ENCODE measurements at regions not wholly inside any gene's neighbourhood (a gene's known extent, or its start where the extent isn't known, plus 50 kb on each side); places are given as distances from the start of the nearest gene placed in this dataset.

DNA sequence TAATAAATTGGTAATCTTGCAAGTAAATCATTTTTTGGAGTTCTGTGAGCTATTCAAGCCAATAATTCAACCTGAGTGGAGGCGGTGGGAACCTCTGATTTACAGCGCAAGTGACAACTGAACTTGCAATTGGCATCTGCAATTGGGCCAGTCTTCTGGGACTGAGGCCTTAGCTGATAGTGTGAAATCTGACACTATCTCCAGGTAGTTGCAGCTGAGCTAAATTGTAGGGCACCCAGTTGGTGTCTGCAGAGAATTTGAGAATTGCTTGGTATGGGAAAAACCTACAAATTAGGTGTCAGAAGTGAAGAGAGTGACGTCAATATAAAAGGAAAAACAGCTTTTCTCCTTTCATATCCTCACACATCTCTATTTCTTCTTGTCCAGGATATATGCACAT, 1633.6 kb upstream of the GOT2 start:
- Histone ChIP-seq H3K79me2 (ENCODE audit: insufficient read depth) (no peaks in the 10 kb centered on the region), H3K4me2 (no peak overlapping the region), H3K9me3 (no peaks in the 10 kb centered on the region), H3K4me1 (ENCODE audit: control insufficient read depth in 1 of 2, insufficient read depth in 2 of 2, low read depth in 1 of 2, low read length in 1 of 2) (no peaks in the 10 kb centered on the region; a peak in 1 of 4 replicates), H3K9me2 (no peaks in the 10 kb centered on the region), H3K4me3 (ENCODE audit: low read depth in 2 of 2, low read length in 1 of 2) (no peak overlapping the region), H3K9ac (no peak overlapping the region), H4K20me1 (ENCODE audit: insufficient read depth) (no peaks in the 10 kb centered on the region), H2AFZ (ENCODE audit: low read depth) (no peak overlapping the region), H3F3A (replicated peaks; ENCODE audit: insufficient read depth) (no peaks in the 10 kb centered on the region), H3K27ac (ENCODE audit: low read depth in 2 of 2, low read length in 1 of 2) (no peak overlapping the region), H3K27me3 (ENCODE audit: insufficient read depth) (no peaks in the 10 kb centered on the region), H3K36me3 (replicated peaks in 1 of 2; ENCODE audit: control insufficient read depth in 1 of 2, insufficient read depth in 2 of 2, low read length in 1 of 2) (no peaks in the 10 kb centered on the region)
- DNase-seq = no peak
- CTCF ChIA-PET = no interaction called here
- POLR2A ChIA-PET = no interaction called here
- no peak for TF ChIP-seq GATA2 (CRISPR knock-in tag; IDR thresholded peaks at IDR 0.05)
- TF ChIP-seq FOXM1 (IDR thresholded peaks at IDR 0.05; ENCODE audit: low read depth) = no peak
- no peak for TF ChIP-seq TEAD4 (IDR thresholded peaks at IDR 0.05; ENCODE audit: borderline replicate concordance, insufficient read depth)
- TF ChIP-seq, protein P1, sequence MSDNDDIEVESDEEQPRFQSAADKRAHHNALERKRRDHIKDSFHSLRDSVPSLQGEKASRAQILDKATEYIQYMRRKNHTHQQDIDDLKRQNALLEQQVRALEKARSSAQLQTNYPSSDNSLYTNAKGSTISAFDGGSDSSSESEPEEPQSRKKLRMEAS (IDR thresholded peaks at IDR 0.05; ENCODE audit: low read depth) = no peak
- no peak for TF ChIP-seq EP300 (IDR thresholded peaks at IDR 0.05; ENCODE audit: borderline replicate concordance in 1 of 2, low read depth in 1 of 2, low read length in 1 of 2)
- TF ChIP-seq RFX5 (IDR thresholded peaks at IDR 0.05; ENCODE audit: low read length) = no peak
- TF ChIP-seq, protein P2, sequence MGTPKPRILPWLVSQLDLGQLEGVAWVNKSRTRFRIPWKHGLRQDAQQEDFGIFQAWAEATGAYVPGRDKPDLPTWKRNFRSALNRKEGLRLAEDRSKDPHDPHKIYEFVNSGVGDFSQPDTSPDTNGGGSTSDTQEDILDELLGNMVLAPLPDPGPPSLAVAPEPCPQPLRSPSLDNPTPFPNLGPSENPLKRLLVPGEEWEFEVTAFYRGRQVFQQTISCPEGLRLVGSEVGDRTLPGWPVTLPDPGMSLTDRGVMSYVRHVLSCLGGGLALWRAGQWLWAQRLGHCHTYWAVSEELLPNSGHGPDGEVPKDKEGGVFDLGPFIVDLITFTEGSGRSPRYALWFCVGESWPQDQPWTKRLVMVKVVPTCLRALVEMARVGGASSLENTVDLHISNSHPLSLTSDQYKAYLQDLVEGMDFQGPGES (IDR thresholded peaks at IDR 0.05; ENCODE audit: low read depth, low read length) = no peak
- TF ChIP-seq MXI1 (IDR thresholded peaks at IDR 0.05; ENCODE audit: low read depth, low read length) = no peak
- no peak for TF ChIP-seq GABPA (IDR thresholded peaks at IDR 0.05; ENCODE audit: low read depth)
- no peak for TF ChIP-seq EZH2phosphoT487 (IDR thresholded peaks at IDR 0.05; ENCODE audit: borderline replicate concordance, low read depth)
- TF ChIP-seq, protein P3, sequence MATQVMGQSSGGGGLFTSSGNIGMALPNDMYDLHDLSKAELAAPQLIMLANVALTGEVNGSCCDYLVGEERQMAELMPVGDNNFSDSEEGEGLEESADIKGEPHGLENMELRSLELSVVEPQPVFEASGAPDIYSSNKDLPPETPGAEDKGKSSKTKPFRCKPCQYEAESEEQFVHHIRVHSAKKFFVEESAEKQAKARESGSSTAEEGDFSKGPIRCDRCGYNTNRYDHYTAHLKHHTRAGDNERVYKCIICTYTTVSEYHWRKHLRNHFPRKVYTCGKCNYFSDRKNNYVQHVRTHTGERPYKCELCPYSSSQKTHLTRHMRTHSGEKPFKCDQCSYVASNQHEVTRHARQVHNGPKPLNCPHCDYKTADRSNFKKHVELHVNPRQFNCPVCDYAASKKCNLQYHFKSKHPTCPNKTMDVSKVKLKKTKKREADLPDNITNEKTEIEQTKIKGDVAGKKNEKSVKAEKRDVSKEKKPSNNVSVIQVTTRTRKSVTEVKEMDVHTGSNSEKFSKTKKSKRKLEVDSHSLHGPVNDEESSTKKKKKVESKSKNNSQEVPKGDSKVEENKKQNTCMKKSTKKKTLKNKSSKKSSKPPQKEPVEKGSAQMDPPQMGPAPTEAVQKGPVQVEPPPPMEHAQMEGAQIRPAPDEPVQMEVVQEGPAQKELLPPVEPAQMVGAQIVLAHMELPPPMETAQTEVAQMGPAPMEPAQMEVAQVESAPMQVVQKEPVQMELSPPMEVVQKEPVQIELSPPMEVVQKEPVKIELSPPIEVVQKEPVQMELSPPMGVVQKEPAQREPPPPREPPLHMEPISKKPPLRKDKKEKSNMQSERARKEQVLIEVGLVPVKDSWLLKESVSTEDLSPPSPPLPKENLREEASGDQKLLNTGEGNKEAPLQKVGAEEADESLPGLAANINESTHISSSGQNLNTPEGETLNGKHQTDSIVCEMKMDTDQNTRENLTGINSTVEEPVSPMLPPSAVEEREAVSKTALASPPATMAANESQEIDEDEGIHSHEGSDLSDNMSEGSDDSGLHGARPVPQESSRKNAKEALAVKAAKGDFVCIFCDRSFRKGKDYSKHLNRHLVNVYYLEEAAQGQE (IDR thresholded peaks at IDR 0.05; ENCODE audit: low read depth, low read length) = no peak
- TF ChIP-seq FOXJ3 (CRISPR knock-in tag; IDR thresholded peaks at IDR 0.05) = no peak
- TF ChIP-seq ELF1 (IDR thresholded peaks at IDR 0.05) = no peak
- no peak for TF ChIP-seq JUND (IDR thresholded peaks at IDR 0.05)
- TF ChIP-seq RAD21 (IDR thresholded peaks at IDR 0.05; ENCODE audit: low read length) = no peak
- no peak for TF ChIP-seq NRF1 (IDR thresholded peaks at IDR 0.05; ENCODE audit: low read depth, low read length)
- TF ChIP-seq, protein P4, sequence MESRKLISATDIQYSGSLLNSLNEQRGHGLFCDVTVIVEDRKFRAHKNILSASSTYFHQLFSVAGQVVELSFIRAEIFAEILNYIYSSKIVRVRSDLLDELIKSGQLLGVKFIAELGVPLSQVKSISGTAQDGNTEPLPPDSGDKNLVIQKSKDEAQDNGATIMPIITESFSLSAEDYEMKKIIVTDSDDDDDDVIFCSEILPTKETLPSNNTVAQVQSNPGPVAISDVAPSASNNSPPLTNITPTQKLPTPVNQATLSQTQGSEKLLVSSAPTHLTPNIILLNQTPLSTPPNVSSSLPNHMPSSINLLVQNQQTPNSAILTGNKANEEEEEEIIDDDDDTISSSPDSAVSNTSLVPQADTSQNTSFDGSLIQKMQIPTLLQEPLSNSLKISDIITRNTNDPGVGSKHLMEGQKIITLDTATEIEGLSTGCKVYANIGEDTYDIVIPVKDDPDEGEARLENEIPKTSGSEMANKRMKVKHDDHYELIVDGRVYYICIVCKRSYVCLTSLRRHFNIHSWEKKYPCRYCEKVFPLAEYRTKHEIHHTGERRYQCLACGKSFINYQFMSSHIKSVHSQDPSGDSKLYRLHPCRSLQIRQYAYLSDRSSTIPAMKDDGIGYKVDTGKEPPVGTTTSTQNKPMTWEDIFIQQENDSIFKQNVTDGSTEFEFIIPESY (IDR thresholded peaks at IDR 0.05; ENCODE audit: borderline replicate concordance, low read depth) = no peak
- TF ChIP-seq NFIC (IDR thresholded peaks at IDR 0.05; ENCODE audit: borderline replicate concordance) = no peak
- no peak for TF ChIP-seq YY1 (IDR thresholded peaks at IDR 0.05; ENCODE audit: low read depth)
- 47% methylated on average over 3 of the region's 3 CpGs for WGBS (ENCODE audit: low lambda C conversion rate)

Data from SK-N-SH (cell line).